HepG2 (cell line): ENCODE measurements at regions not wholly inside any gene's neighbourhood (a gene's known extent, or its start where the extent isn't known, plus 50 kb on each side); places are given as distances from the start of the nearest gene placed in this dataset.

Experiments used
- ATAC-seq: fragments of 200-7000 bp; cut with Tn5 transposase; 3 replicates; pipeline ENCODE4 v1.9.1; 2020; ENCODE audit warnings: mild to moderate bottlenecking, moderate library complexity
- BruUV-seq: library from RNA; stranded (reverse); fragments of 400-500 nt; replicated peaks from 2 replicates; lab custom pipeline; 2021; lab: Mats Ljungman, UMichigan
- CTCF ChIA-PET: fragments of 300-600 bp; formaldehyde crosslinking; extraction: SDS; loops from one replicate; lab custom pipeline; 2021; ENCODE audit warnings: low total read pairs, inconsistent platforms, low intra/inter-chr PET ratio; lab: Yijun Ruan, JAX
- POLR2A ChIA-PET: fragments of 350-600 bp; sonication (Branson Sonifier 250); formaldehyde crosslinking; loops from one replicate; lab custom pipeline; 2020; ENCODE audit warnings: antibody characterized with exemption, inconsistent platforms; lab: Yijun Ruan, JAX
- DNase-seq: peaks from one replicate; pipeline ENCODE4 v3.0.0-alpha.2; 2015; ENCODE audit warnings: low spot score
- FAIRE-seq: peaks from 3 replicates; lab custom pipeline; 2011; peaks lifted over from hg19 to GRCh38; lab: Jason Lieb, UNC
- H2AFZ ChIP-seq: one replicate; pipeline ENCODE4 v1.6.1; 2011; ENCODE audit warnings: low read length, inconsistent platforms
- H3K27ac ChIP-seq: fragments of 300-600 bp; 3 replicates; pipeline ENCODE4 v1.8.0; 2011; ENCODE audit warnings: mixed run types, mild to moderate bottlenecking, mixed read lengths, low read length, inconsistent platforms; ENCODE audit not compliant: insufficient read depth; ENCODE audit errors: extremely low read length
- H3K27me3 ChIP-seq, 2 experiments: fragments of 200-600 bp in 1 of 2; 2 replicates in 1 of 2; 3 replicates in 1 of 2; pipeline versions ENCODE4 v1.6.0 to v1.8.0; 2011; ENCODE audit warnings: low read length in 2 of 2, mild to moderate bottlenecking in 2 of 2, moderate library complexity in 2 of 2, inconsistent platforms in 1 of 2; ENCODE audit not compliant: insufficient read depth in 2 of 2, control insufficient read depth in 1 of 2
- H3K36me3 ChIP-seq, 2 experiments: fragments of 200-600 bp in 1 of 2; replicated peaks in 1 of 2; 2 replicates in 1 of 2; 3 replicates in 1 of 2; pipeline versions ENCODE4 v1.5.1 to v1.8.0; 2011; ENCODE audit warnings: low read length in 2 of 2, inconsistent platforms in 1 of 2; ENCODE audit not compliant: insufficient read depth in 2 of 2, control insufficient read depth in 1 of 2
- H3K4me1 ChIP-seq: 2 replicates; pipeline ENCODE4 v1.5.1; 2012; ENCODE audit warnings: low read length, inconsistent platforms; ENCODE audit not compliant: insufficient read depth
- H3K4me2 ChIP-seq: 2 replicates; pipeline ENCODE4 v1.6.0; 2011; ENCODE audit warnings: low read depth, low read length, inconsistent platforms
- H3K4me3 ChIP-seq, 3 experiments: fragments of 200-600 bp in 1 of 3; sonication (generic), shearing (Covaris generic) in 1 of 3; replicated peaks in 1 of 3; 2 replicates each; pipeline ENCODE4 v1.5.1; 2011 to 2016; ENCODE audit warnings: low read length in 3 of 3, inconsistent platforms in 2 of 3, low read depth in 2 of 3, mild to moderate bottlenecking in 2 of 3, control low read depth in 1 of 3, mixed read lengths in 1 of 3; ENCODE audit not compliant: insufficient read depth in 1 of 3
- H3K79me2 ChIP-seq: one replicate; pipeline ENCODE4 v1.6.1; 2011; ENCODE audit warnings: low read length, inconsistent platforms; ENCODE audit not compliant: insufficient read depth
- H3K9ac ChIP-seq: 2 replicates; pipeline ENCODE4 v1.6.0; 2011; ENCODE audit warnings: mild to moderate bottlenecking, low read depth, low read length, inconsistent platforms; ENCODE audit not compliant: insufficient read depth
- H3K9me3 ChIP-seq: 2 replicates; pipeline ENCODE4 v1.5.1; 2012; ENCODE audit warnings: mild to moderate bottlenecking, low read length
- H4K20me1 ChIP-seq: 2 replicates; pipeline ENCODE4 v1.6.0; 2011; ENCODE audit warnings: inconsistent platforms, mild to moderate bottlenecking, low read length, moderate library complexity; ENCODE audit not compliant: insufficient read depth
- E2F2 ChIP-seq: sonication (generic); formaldehyde crosslinking; IDR thresholded peaks from 2 replicates; pipeline ENCODE4 v1.4.0; 2020; ENCODE audit warnings: missing genetic modification reagents, borderline replicate concordance
- GATAD1 ChIP-seq: IDR thresholded peaks from 2 replicates; pipeline ENCODE4 v1.6.1; 2016; ENCODE audit warnings: missing genetic modification reagents, missing compliant biosample characterization
- JARID2 ChIP-seq: sonication (generic); formaldehyde crosslinking; IDR thresholded peaks from 2 replicates; pipeline ENCODE4 v1.8.1; 2023; ENCODE audit warnings: missing genetic modification reagents, inconsistent platforms; ENCODE audit not compliant: insufficient replicate concordance
- NFRKB ChIP-seq: fragments of 450-650 bp; IDR thresholded peaks from 2 replicates; pipeline ENCODE4 v1.6.1; 2017
- PITX1 ChIP-seq: sonication (generic); formaldehyde crosslinking; IDR thresholded peaks from 2 replicates; pipeline ENCODE4 v1.5.1; 2020; ENCODE audit warnings: mild to moderate bottlenecking, missing genetic modification reagents
- RBM39 ChIP-seq: fragments of 200-400 bp; formaldehyde crosslinking; IDR thresholded peaks from one replicate; pipeline ENCODE4 v1.6.1; 2018; ENCODE audit warnings: antibody characterized with exemption, mild to moderate bottlenecking, low read depth, low read length; ENCODE audit not compliant: poor library complexity, severe bottlenecking
- ZNF589 ChIP-seq: sonication (generic); formaldehyde crosslinking; conservative IDR thresholded peaks from 2 replicates; pipeline ENCODE4 v1.8.0; 2022; ENCODE audit warnings: mild to moderate bottlenecking, moderate library complexity, missing genetic modification reagents
- ZNF782 ChIP-seq: sonication (generic); formaldehyde crosslinking; IDR thresholded peaks from 2 replicates; pipeline ENCODE4 v1.4.0; 2020; ENCODE audit warnings: missing genetic modification reagents, mild to moderate bottlenecking, borderline replicate concordance
- WGBS: methylation state at CpG from one replicate; pipeline ENCODE4 v1.1.6; 2017; ENCODE audit warnings: low lambda C conversion rate; 5-methylcytosine and 5-hydroxymethylcytosine counted together
- in situ Hi-C: cut with HindIII; loops from 2 replicates; pipeline ENCODE4 v1.10.0; 2017; ENCODE audit warnings: low pct_unique_long_range_greater_than_20kb; ENCODE audit not compliant: extremely low pct_ligation_motif_present
- intact Hi-C: fragments of 100-400 bp; cut with micrococcal nuclease; formaldehyde crosslinking; loops from one replicate; pipeline ENCODE4 v1.10.0; 2022; ENCODE audit not compliant: unreplicated experiment

- intact Hi-C loops (no loop called here), in situ Hi-C loops (no loop called here)
- Histone ChIP-seq H4K20me1 (no peaks in the 10 kb centered on the region), H3K4me2 (no peak overlapping the region), H3K79me2 (no peaks in the 10 kb centered on the region), H3K4me1 (no peaks in the 10 kb centered on the region), H3K9me3 (no peaks in the 10 kb centered on the region), H3K4me3 (no peak overlapping the region), H2AFZ (no peak overlapping the region), H3K27ac (no peak overlapping the region), H3K9ac (no peak overlapping the region), H3K27me3 (no peaks in the 10 kb centered on the region), H3K36me3 (no peaks in the 10 kb centered on the region)
- ATAC-seq (no peak), DNase-seq (no peak), FAIRE-seq (no peak)
- no peak for TF ChIP-seq GATAD1 (CRISPR knock-in tag)
- no TSS peak for BruUV-seq
- 3% methylated on average over 2 of the region's 2 CpGs for WGBS
- CTCF ChIA-PET = no interaction called here
- POLR2A ChIA-PET = no interaction called here
These were observed 58.9 kb upstream of the ARHGAP24 start for GRCh38 chr4:85416094-85416493.

- Histone ChIP-seq H4K20me1 (no peaks in the 10 kb centered on the region), H3K4me2 (no peak overlapping the region), H3K9ac (no peak overlapping the region), H3K27me3 (no peaks in the 10 kb centered on the region), H3K27ac (no peak overlapping the region), H3K4me1 (no peaks in the 10 kb centered on the region), H2AFZ (no peak overlapping the region), H3K36me3 (no peaks in the 10 kb centered on the region), H3K79me2 (no peaks in the 10 kb centered on the region), H3K4me3 (no peak overlapping the region), H3K9me3 (no peaks in the 10 kb centered on the region)
- no TSS peak for BruUV-seq
- ChIA-PET POLR2A (no interaction called here), CTCF (no interaction called here)
- FAIRE-seq (no peak), DNase-seq (no peak), ATAC-seq (no peak)
- WGBS = 14% methylated on average over 2 of the region's 2 CpGs
- TF ChIP-seq JARID2 (CRISPR knock-in tag) (no peak), RBM39 (no peak), E2F2 (CRISPR knock-in tag) (no peak), ZNF782 (CRISPR knock-in tag) (no peak), ZNF589 (CRISPR knock-in tag) (no peak), PITX1 (CRISPR knock-in tag) (no peak), NFRKB (no peak)
- in situ Hi-C loops (no loop called here), intact Hi-C loops (no loop called here)
These were observed 55.8 kb upstream of the ARHGAP24 start for GRCh38 chr4:85419103-85419502.
